Glomerular visceral epithelial cell (primary cell): ENCODE measurements at regions not wholly inside any gene's neighbourhood (a gene's known extent, or its start where the extent isn't known, plus 50 kb on each side); places are given as distances from the start of the nearest gene placed in this dataset.

Source experiments
- DNase-seq: peaks from one replicate; pipeline ENCODE4 v3.0.0-alpha.2; 2016; ENCODE audit errors: extremely low spot score

DNA sequence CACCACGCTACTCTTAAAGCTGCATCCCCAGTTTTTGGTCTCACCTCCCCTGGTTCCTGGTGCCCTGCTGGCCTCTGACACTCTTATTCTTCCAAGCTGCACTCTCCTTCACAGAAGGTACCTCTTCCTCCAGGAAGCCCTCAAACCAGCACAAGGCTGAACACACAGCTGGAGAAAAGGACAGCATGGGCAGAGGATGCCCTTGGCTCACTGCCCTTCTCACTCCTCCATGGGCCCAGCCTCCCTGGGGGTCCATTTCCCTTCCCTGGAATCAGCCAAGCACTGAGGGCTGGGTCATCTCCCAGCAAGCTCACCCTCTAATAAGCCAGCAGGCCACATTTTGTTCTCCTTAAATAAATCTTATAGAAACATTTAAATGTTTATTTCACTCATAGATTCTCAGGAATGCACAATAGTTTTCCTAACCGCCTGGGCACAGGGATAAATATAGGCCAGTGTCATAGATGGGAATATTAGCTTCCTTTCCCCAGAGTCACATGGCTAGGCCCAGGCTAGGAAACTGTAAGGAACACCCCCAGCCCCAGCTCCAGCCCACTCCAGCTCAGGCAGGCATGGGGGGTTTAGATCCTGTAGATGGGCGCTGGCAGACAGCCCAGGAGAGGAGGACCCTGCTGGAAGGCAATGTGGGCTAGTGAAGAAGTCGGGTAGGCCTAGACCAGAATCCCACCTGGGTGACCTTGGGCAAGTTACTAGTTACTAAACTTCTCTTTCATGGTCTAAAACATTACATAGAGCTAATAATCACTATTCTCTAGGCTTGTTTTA, 51.5 kb downstream of the IRAG1 start:
- no peak for DNase-seq

DNA sequence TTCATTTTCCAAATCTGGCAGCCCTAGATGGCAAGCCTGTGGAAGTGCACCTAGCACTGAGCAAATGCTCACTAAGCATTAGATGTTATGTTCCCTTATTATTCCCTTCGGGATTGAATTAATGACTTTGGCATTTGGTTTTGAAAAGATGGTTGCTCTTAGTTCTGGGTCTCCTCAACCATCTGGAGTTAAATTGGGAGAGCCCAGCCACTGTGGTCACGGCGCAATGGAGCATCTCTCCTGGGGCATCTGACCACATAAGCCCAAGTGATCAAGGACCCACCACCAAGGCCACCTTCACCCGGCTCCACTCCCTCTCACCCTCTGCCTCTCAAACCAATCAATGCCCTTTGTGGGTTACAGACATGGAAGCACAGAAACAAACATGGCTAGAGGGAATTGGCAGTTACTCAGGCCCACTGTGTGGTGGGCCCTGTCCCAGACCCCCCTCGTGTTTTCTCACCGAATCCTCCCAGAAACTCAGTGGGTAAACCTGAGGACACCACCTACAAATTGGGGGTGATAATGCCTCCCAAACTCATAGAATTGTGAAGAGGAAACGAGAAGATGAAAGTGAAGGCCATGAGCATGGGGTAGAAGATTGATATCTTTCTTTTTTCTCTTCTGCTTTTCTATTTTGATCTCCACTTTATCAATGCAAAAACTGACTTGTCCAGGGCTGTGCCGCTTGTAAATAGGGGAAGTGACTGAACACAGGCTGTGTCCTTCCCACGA, 52.2 kb downstream of the IRAG1 start:
- DNase-seq = no peak

DNA sequence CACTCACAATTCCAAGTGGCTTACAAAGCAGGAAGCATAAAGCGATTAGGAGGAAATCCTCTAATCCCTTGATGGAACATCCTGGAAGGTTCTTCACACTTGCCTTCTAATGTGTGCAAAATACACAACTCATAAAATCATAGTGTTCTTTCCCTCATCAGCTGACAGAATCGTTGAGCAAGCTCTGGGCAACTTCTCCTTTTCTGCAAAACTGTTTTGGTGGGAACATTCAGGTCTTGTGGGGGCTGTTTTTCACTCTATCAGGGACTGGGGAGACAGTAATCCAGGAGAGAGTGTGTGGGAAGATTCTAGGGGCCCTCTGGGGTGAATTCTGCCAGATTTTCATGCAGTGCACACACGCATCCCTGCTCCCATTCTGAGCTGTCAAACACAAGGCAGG, 53.2 kb downstream of the IRAG1 start:
- no peak for DNase-seq

DNA sequence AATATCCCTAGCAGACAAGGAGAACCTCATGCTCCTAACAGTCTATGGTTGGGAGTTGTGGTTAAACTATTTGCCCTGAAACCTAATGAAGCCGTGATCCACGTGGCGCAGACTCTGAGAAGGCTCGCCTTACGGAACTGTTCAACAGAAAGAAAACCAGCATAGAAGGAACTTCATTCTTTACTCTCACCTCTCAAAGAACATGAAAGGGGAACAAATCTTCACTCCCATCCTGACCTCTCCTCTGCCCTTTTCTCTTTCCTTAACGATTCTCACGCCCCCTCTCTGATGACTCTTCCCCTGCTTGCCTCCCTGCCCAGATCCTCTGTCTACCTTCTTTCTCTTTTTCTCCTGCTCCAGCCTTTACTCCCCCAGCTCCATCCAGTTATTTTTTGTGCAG, 54.2 kb downstream of the IRAG1 start:
- no peak for DNase-seq

DNA sequence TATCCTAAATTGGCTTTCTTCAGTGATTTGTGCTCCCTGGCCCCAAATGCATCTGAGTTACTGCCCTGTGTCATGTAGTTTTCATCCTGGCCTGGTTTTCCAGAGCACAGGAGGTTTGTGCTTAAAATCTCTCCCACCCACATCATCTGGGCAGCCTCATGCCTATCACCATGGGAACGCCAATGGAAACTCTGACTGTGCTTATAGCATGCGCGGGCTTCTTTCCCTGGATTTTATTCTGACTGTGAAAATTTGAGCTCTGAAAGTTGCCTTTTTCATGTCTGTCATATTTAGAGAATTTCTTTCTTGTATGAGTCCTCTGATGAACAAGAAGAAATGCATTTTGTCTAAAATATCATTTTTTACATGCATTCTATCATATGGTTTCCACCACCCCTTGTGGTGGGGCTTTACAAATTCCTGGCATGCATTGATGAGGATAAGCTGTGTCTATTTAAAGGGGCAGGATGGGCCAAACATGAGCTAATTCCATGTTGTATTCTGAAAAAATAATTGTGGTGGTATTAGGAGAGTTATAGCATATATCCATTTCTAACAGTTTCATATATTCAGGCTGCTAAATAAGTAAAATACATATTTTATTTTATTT, 55.1 kb downstream of the IRAG1 start:
- no peak for DNase-seq

DNA sequence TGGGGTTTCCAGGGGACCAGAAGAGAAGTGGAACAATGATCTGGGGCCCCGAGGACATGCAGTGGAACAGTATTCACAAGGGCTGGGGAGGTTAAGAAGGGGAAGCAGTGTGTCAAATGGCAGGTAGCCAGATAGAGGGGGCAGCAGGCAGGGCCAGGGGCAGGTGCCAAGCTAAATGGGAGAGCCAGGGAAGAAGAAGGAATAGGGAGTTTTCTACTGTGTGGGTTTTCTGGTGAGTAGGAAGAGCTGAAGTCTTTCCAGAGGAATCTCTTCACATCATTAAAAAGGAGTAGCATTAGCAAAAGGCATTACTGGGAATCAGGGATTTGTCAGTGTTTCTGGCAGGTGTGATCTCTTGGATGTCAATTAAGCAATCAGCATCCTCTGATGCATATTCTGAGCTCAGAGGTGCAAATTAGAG, 55.8 kb downstream of the IRAG1 start:
- no peak for DNase-seq

DNA sequence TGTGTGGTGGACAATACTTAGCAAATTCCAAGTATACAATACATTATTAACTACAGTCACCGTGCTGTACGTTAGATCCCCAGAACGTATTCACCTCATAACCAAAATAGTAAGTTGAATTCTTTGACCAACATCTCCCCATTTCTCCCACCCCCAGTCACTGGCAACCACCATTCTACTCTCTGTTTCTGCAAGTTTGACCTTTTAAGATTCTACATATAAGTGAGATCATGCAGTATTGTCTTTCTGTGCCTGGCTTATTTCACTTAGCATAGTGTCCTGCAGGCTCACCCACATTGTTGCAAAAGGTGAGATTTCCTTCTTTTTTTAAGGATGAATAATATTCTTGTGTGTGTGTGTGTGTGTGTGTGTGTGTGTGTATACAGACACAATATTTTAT, 59.1 kb downstream of the IRAG1 start:
- DNase-seq = no peak

DNA sequence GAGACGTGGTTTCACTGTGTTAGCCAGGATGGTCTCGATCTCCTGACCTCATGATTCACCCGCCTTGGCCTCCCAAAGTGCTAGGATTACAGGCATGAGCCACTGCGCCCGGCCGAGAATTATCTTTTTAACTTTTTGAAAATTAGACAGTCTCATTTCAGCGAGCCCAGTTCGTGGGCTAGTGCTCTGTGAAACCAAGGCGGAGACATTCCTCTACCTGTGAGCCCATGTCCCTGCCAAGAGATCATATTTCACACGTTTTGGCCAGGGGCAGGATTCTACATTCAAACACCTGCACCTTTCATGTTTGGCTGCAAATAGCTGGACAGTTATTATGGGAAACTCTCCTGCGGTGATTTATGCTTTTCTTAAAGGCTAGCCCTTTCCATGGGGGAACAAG, 60.3 kb downstream of the IRAG1 start:
- DNase-seq = no peak

DNA sequence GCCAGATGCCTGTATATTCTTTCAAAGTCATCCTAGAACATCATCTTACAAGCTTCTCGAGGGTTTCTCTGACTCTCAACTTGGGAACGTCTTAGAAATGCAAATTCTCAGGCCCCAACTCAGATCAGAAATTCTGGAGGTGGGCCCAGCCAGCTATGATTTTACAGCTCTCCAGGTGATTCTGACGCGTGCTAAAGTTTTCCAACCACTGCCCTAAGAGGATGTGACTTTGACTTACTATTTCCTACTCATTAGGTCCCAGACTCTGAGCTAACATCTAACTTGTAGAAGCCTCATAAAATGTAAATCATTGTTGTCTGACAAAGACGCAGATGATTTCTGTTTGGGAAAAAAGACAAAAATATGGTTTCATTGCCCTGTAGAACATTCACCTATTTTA, 61.1 kb downstream of the IRAG1 start:
- DNase-seq = no peak

DNA sequence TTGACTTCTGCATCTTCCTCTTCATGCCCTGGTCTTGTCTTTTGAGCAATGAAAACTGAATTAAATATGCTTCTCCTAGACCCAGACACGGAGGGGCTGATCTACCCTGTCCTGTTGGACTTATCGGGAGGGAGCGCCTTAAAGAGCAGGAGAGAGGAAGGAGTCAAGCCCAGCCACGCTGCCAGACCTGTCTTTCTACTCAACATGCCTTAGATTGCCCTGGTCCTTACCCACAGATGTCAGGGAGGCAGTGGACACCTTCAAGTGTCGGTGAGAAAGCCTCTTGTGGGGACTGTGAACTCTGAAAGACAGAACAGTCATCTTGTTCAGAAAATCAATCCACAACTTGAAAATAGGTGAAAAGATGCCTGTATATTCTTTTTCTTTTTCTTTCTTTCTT, 61.8 kb downstream of the IRAG1 start:
- no peak for DNase-seq

DNA sequence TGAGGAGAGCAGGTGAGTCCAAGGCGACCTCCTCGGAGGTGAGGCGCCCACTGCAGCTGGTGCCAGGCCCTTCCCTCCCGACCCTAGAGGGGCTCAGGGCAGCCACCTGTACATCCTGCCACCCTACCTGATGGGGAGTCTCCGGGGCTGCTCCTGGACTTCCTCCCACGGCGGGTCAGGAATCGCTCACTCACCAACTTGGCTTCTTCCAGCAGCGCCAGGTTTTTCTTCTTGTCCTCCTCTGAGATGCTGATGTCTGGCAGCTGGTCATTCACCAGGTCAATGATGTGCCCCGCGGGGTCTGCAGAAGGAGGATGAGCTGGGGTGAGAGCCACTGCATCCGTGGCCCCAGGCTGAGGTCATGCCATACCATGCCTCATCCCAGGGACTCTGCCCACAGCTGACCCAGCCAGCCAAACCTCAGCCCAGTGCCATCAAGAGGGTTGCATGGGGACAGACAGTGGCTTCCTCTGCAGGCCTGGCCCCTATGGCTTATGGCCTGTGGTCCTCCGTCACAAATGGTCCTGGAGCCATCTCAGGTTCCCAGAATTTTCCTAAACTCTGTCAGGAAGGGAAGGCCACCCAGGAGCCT, 61.0 kb upstream of the LYVE1 start:
- no peak for DNase-seq

DNA sequence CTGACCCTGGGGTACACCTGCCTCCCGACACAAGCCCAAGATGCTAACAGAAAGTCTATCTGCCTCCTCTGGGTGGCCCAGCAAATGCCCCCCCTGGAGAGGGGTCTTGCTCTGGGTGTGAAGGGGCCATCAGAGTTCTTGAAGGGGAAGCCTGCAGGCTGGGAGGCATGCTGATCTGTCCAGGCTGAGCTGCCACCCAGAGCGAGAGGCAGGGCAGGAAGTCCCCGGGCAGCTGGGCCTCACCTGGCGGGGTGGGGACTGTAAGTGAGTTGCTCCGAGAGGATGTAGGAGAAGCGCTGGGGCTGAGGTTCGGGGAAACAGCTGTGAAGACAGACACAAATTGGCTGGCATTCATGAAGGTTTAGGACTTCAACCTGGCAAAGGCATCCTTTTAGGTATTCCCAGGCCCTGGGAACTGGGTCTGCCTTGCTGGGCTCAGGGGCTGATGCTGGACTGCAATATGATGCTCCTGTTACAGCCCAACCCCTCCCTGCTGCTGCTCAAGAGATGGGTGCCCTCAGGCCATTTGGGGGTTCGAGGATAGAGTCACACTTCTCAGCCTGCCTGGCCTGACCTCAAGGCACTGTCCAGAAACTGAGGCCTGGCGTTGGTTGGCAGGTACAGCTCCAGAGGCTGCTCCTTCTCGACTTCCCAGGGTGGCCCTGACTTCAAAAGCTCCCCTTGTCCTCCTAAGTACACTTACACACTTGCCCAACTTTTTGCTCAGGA, 60.2 kb upstream of the LYVE1 start:
- DNase-seq = no peak

DNA sequence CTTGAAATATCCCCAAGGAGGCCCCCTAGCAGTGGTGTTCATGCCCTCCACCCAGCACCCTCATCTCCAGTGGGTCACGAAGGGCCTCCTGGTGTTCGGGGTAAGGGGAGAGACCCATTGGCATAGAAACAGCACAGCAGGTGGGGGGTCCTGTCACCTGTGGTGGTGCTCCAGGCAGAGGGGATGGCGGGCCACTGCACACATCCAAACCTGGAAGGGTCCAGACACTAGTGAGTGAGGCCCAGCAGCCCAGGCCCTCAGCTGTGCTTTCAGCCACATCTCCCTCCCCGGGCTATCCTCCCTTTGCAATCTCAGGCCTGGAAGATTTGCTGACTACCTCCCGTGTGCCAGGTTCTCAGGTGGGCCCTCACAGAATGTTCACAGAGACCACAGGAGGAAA, 59.4 kb upstream of the LYVE1 start:
- no peak for DNase-seq

DNA sequence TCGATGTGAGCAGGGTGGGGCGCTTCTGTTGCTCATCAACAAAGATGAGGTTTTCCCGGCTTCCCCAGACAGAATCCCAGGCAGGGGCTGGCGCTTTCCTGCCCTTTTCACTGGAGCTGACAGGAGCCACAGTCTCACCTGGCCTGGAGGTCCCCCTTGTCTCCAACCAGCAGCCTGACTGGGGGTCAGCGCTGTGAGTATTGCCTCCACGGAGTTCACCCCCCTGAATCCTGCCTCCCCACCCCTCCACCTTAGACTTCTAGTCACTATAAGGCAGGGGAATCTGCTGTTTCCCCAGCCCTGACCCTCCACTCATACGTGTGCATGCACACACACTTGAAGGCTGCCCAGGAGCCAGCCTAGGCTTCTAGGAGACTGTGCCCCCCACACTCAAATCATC, 58.8 kb upstream of the LYVE1 start:
- DNase-seq = no peak

DNA sequence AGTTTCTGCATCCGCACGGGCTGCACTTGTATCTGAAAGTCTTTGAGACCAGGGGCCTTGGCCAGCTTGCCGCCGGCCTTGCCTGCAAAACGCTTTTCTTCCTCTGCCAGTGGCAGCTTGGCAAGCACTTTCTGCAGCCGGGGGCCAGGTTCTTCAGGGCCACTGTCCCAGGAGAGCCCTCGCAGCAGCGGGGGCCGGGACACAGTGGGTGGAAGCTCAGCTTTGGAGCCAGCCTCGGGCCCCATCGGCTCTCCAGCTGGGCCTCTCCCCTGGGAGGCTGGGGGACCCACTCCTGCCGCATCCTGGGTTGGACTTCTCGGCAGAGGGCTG, 57.5 kb upstream of the LYVE1 start:
- DNase-seq = no peak

DNA sequence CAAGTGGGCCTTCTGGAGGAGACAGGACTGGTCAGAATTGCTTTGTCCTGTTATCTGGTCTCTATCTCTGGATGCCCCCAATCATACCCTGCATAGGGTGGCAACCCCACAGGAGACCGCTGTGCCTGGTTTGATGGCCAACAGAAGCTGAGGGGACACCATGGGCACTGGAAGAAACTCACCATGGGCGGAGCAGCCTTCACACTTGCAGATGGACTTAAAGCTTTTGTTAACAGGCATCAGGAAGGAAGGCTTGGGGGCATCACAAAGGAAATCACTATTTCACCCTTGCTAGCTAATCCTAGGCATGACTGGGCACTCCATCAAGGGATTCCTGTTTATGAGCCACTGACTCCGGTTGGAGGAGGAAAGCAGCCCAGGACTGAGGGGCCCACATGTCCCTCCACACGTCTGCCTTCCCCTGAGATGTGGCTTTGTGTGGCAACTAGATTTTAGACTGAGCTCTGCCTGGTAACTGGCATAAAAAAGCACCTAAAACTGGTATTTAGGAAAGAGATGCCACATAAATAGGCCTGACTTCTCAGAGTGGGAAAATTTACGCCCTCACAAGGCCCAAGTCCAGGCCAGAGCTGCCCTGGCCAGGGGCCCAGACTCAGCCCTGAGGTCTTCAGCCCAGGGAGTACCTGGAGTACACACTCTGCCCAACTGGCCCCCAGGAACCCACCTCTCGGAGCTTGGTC, 57.0 kb upstream of the LYVE1 start:
- no peak for DNase-seq

DNA sequence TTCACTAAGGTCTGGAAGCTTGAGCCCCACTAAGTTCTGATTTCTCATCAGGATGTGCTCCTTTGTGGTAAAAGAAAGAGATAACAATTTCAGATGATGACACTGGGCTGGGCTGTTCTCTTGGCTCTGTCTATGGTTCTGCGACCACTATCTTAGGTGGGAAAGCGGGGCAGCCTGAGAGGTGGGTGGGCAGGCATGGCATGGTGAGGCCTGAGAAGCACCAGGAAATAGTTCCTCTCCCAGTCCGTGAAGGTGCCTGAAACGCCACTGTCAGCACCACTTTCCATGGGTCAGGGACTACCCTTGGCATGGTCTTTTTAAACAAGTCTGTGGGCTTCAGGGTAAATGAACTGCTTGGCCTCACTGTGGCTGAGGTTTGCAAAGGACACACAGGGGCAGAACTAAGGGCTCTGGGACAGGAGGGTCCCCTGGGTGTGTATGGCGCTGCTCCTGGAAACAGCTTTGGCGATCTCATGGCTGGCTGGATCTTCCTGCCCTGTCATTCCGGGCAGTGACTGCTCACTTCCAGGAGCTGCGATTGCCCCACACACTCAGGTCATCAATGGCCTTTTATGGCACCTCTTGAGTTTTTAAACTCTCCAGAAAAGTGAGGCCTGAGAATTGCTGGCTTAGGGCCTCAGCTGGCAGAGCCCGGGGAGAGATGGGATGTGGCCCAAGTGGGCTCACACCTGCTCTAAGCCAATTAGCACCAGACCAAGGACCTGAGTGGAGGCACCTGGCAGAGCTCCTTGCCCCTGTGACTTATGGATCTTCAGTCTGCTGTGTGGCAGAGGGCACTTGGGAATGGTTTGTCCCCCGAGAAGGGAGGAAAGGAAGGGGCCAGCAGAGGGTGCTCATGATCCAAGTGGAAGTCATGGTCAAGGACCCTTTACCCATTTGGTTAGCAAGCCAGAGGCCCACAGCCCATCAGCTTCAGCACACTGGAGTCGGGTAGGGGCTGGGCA, 55.6 kb upstream of the LYVE1 start:
- peak; percentile 17 for DNase-seq

DNA sequence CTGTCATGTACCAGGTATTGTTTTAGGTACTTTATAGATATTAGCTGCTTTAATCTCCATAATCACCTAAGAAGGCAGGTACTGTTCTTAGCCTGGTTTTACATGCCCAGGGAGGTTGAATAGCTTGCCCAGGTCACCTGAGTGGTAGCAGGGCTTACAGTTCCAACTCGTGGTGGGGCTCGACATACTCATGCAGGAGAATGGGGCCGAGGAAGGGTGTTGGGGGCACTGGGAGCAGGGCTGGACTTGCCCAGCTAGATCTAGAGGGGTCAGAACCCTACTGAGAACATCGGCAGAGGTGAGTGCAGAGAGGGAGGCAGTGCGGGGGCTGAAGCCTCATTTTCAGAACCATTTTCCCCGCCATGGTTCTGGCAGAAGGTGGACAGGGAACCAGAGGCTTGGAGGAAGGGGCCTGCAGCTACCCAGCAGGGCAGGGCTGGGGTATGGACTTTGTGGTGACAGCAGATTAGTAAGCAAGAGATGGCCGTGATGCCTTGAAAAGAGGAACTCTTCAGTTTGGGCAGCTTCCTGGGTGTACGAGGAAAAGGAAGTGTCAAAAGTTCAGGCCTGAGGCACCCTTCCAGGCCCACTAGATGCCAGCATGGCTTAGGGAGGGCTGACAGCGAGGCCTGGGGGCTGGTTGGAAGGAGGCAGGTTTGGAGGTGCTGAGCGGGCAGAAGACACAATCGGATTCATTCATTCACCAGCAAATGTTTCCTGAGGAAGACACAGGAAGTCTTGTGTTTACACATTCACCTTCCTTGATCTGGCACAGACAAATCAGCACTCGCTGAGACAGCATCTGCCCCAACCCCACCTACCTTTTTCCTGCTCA, 54.7 kb upstream of the LYVE1 start:
- DNase-seq = no peak

DNA sequence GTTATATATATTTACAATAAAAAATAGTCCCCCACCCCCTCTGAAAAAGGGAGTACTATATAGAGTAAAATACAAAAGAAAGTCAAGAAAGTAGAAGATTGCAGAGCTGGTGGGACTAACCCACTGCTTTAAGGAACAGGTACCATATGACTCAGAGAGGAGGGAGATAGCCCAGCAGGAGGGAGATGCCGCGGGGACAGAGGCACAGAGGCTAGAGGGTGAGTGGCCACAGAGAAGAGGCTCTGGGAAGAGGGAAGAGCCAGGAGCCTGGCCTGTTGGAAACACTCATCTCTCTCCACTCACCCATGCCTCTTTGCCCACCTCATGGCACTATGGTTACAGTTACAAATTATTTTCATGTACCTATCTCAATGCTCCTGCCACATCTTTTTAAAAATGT, 53.6 kb upstream of the LYVE1 start:
- no peak for DNase-seq
